ENCODE measurements at regions not wholly inside any gene's neighbourhood (a gene's known extent, or its start where the extent isn't known, plus 50 kb on each side); places are given as distances from the start of the nearest gene placed in this dataset.

DNA sequence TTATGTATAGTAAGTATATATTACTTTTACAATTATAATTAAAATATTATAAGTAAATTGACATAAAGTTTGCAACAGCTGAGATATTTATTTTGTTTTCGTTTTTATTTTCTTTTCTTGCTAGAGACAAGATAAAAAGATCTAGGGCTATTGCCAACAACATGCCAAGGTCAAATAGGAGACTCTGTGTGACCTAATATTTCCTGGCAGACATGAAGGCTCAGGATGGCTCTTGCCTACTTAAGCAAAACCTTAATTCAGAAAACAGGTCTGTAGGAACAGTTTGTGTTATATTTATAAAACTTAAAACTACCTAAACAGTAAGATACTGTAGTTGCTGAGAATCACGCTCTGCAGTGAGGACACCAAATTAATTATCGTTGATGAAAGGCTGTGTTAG, 145.2 kb downstream of the RFC3 start:
- no peak overlapping the region for H3K4me3 Mint-ChIP-seq
- peaks cover 15% of the 10 kb centered on the region for H3K4me1 Mint-ChIP-seq (ENCODE audit: unreplicated experiment)
- no peak for TF ChIP-seq CTCF (conservative IDR thresholded peaks at IDR 0.05)
- no peak for DNase-seq (ENCODE audit: extremely low spot score, unreplicated experiment)
- H3K27ac Mint-ChIP-seq: no peak overlapping the region
- peaks cover 4% of the 10 kb centered on the region for H3K36me3 Mint-ChIP-seq
- no peaks in the 10 kb centered on the region for H3K27me3 Mint-ChIP-seq
- H3K9me3 Mint-ChIP-seq: peaks cover 6% of the 10 kb centered on the region

GRCh38 chr13:33963895-33964294, 145.9 kb downstream of the RFC3 start:
- Mint-ChIP-seq H3K4me3 (no peak overlapping the region), H3K4me1 (ENCODE audit: unreplicated experiment) (peaks cover 22% of the 10 kb centered on the region), H3K36me3 (peaks cover 4% of the 10 kb centered on the region), H3K9me3 (peaks cover 6% of the 10 kb centered on the region), H3K27me3 (no peaks in the 10 kb centered on the region), H3K27ac (no peak overlapping the region)
- TF ChIP-seq CTCF (conservative IDR thresholded peaks at IDR 0.05): no peak
- no peak for DNase-seq (ENCODE audit: extremely low spot score, unreplicated experiment)

- Mint-ChIP-seq H3K4me1 (ENCODE audit: unreplicated experiment) (peaks cover 9% of the 10 kb centered on the region), H3K9me3 (no peaks in the 10 kb centered on the region), H3K4me3 (peak overlapping the region; percentile 26), H3K36me3 (peaks cover 6% of the 10 kb centered on the region), H3K27me3 (no peaks in the 10 kb centered on the region), H3K27ac (peak overlapping the region; percentile 3)
- no peak for TF ChIP-seq CTCF (conservative IDR thresholded peaks at IDR 0.05)
- DNase-seq (ENCODE audit: extremely low spot score, unreplicated experiment): no peak
Measured at GRCh38 chr13:33968520-33969507, 150.9 kb downstream of the RFC3 start.

DNA sequence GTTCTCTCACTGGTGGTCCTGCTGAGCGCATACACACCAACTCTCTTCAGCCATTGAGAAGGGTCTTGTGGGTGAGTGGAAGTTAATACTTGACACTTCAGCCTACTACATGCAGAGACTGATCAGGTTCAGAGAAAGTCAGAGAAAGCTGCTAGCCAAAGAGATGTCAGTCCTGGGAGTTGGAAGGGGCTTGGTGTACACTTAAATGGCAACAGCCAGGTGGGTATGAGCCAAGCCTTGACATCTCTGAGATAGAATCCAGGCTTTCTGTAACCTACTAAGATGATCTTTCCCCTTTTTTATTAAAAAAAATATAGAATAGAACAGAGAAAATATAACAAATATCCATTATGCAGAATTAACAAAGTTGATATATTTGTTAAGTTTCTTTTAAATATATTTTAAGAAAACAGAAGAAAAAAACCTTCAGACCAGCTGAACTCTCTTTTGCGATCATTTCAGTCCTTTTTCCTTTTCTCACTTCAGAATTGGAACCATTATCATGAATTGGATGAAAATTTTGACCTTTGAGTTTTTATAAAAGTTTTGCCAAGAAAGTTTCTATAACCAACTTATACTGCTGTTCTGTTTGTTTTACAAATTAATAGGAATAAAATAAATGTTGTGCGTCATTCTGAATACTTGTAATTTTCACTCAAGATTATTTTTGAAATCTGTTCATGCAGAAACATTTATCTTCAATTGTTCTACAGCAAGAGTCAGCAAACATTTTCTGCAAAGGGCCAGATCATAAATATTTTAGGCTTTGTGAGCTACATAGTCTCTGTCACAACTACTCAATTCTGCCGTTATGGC, 153.0 kb downstream of the RFC3 start:
- no peaks in the 10 kb centered on the region for H3K27me3 Mint-ChIP-seq
- no peak overlapping the region for H3K4me3 Mint-ChIP-seq
- no peak for DNase-seq (ENCODE audit: extremely low spot score, unreplicated experiment)
- peaks cover 9% of the 10 kb centered on the region for H3K4me1 Mint-ChIP-seq (ENCODE audit: unreplicated experiment)
- TF ChIP-seq CTCF (conservative IDR thresholded peaks at IDR 0.05): no peak
- H3K36me3 Mint-ChIP-seq: peaks cover 6% of the 10 kb centered on the region
- H3K27ac Mint-ChIP-seq: no peak overlapping the region
- no peaks in the 10 kb centered on the region for H3K9me3 Mint-ChIP-seq

DNA sequence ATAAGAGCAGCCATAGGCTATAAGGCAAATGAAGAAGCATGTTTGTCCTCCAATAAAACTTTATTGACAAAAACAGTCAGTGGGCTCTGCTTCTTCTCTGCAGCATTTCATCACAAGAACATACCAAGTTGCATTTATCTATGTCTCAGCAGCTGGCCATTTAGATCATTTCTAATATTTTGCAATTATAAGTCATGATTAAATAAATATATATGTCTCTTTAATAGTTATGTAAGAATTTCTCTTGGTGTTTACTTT, 153.5 kb downstream of the RFC3 start:
- no peak for DNase-seq (ENCODE audit: extremely low spot score, unreplicated experiment)
- H3K4me1 Mint-ChIP-seq (ENCODE audit: unreplicated experiment): peaks cover 9% of the 10 kb centered on the region
- TF ChIP-seq CTCF (conservative IDR thresholded peaks at IDR 0.05): no peak
- H3K36me3 Mint-ChIP-seq: peaks cover 6% of the 10 kb centered on the region
- H3K9me3 Mint-ChIP-seq: no peaks in the 10 kb centered on the region
- H3K27ac Mint-ChIP-seq: no peak overlapping the region
- no peaks in the 10 kb centered on the region for H3K27me3 Mint-ChIP-seq
- no peak overlapping the region for H3K4me3 Mint-ChIP-seq
